ENCODE measurements at regions not wholly inside any gene's neighbourhood (a gene's known extent, or its start where the extent isn't known, plus 50 kb on each side); places are given as distances from the start of the nearest gene placed in this dataset.

DNA sequence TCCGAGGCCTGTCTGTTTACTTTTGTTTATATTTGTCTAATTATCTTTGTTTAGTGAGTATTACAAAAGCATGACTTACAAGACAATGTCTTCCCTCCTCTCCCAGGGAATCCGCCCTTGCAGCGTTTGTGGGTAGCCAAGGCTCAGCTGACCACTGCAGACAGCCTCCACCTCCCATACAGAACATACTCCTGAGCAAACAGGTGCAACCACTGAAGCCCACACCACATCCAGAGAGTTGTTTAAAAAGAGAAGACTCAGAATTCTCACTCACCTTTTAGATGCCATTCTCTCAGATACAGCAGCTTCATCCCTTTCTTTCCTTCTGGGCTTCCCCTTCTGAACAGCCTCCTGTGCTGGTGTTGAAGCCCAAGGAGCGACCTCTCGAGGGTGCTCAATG lies 103.5 kb upstream of the TMPRSS2 start:
- TF ChIP-seq, protein P1, sequence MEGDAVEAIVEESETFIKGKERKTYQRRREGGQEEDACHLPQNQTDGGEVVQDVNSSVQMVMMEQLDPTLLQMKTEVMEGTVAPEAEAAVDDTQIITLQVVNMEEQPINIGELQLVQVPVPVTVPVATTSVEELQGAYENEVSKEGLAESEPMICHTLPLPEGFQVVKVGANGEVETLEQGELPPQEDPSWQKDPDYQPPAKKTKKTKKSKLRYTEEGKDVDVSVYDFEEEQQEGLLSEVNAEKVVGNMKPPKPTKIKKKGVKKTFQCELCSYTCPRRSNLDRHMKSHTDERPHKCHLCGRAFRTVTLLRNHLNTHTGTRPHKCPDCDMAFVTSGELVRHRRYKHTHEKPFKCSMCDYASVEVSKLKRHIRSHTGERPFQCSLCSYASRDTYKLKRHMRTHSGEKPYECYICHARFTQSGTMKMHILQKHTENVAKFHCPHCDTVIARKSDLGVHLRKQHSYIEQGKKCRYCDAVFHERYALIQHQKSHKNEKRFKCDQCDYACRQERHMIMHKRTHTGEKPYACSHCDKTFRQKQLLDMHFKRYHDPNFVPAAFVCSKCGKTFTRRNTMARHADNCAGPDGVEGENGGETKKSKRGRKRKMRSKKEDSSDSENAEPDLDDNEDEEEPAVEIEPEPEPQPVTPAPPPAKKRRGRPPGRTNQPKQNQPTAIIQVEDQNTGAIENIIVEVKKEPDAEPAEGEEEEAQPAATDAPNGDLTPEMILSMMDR (IDR thresholded peaks at IDR 0.05; ENCODE audit: low read depth, low read length) = no peak
- no peak for TF ChIP-seq POLR2A (IDR thresholded peaks at IDR 0.05; ENCODE audit: extremely low read depth, insufficient read length)

Measured in NB4 (cell line).